ENCODE measurements at regions not wholly inside any gene's neighbourhood (a gene's known extent, or its start where the extent isn't known, plus 50 kb on each side); places are given as distances from the start of the nearest gene placed in this dataset.

DNA sequence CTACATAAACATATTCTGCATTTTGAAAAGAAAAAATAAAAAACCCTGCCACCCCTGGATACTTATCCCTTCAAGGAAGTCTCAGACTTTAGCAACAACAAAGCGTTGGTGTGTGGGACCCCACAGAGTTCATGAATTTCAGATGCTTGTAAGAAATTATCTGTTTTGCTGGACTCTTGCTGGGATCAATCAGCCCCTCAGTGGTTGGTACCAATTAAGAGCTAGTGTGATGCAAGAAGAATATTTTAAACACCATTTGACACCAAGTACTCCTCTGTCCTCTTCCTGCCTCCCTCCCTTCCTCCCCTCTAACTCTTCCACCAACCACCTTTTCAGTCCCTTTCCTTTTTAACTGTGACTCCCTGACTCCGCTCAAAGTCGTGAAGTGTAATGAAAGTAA lies 51.5 kb downstream of the SST start:
- DNase-seq: no peak
- intact Hi-C loops (cut with DNase I): no loop called here

DNA sequence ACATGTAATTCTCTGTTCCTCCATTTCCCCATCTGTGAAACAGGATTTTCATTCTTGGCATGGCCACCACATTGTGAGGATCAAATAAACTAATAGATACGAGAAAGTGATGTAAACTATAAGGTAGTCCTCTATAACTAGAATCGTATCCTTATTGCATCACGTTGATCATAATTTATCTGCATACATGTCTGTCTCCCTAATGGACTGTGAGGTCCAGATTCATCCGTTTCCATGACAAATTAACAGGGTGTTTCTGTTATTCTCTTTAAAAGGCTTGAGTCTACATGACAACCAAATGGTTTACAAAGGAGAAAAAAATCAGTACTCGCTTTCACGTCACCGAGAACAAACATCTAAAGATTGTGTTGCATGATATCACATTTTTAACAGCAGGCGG lies 53.0 kb downstream of the SST start:
- intact Hi-C loops (cut with DNase I): no loop called here
- DNase-seq: no peak

GRCh38 chr3:187616307-187616972 lies 53.8 kb downstream of the SST start:
- intact Hi-C loops (cut with DNase I): no loop called here
- DNase-seq: peak in 40 of 42 donors; percentile 12 to 83 (median 60)

DNA sequence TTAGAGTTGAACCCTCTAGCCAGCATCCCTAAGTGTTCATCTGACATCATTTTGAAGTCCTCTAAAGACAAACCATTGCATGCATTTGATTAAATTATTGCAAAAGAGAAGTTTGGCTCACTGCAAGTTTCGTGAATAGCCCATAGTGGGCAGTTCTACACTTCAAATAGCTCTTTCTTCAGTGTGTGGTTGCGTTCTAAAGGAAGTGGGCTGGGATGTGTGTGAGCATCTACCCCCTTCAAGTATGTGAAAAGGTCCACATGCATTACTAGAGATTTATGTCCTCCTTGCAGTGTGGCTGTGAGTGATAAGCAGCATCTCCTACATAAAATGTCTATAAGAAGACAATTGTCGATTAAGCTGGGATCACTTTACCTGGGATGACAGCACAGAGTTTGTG lies 54.6 kb downstream of the SST start:
- intact Hi-C loops (cut with DNase I): no loop called here
- DNase-seq: no peak

- no peak for DNase-seq
- intact Hi-C loops (cut with DNase I): no loop called here
Measured at GRCh38 chr3:187612656-187613055, 57.5 kb downstream of the SST start.

GRCh38 chr3:187610981-187611511 lies 59.1 kb downstream of the SST start:
- intact Hi-C loops (cut with DNase I): no loop called here
- DNase-seq: no peak

DNA sequence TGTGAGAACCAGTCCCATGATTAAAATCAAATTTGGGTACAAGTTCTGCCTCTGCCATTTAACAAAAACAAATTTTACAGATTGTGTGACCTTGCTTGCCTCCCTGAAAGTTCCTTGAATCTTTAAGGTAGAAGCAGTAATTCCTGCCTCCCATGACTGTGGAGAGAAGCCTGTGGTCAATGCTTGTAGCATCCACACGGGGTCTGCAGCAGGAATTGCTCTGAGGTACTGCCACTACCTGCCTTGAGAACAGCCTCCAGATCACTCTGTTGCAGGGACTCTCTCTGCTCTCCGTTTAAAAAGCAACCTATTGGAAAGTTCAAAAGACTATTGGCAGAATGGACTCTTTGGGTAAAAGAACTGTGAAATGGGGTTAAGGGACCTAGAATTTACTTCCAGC lies 75.9 kb downstream of the SST start:
- no peak for DNase-seq
- intact Hi-C loops (cut with DNase I): no loop called here

DNA sequence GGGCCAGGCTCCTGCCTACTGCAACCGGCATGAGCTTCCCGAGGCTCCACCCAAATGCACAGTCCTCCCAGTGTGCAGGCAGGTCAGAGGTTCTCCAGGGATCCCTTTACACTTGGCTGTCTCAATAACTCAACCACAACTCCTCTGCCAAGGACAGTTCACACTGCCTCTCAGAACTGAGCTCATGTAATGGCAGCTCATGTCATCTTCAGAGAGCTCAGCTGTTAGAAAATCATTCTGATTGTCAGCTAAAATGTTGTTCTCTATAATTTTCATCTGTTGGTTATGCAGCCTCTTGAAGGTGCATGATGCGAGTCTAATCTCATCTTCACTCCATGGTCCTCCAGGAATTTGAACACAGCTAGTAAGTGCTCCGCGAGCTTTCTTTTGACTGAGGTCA lies 76.7 kb downstream of the SST start:
- DNase-seq: no peak
- intact Hi-C loops (cut with DNase I): no loop called here

DNA sequence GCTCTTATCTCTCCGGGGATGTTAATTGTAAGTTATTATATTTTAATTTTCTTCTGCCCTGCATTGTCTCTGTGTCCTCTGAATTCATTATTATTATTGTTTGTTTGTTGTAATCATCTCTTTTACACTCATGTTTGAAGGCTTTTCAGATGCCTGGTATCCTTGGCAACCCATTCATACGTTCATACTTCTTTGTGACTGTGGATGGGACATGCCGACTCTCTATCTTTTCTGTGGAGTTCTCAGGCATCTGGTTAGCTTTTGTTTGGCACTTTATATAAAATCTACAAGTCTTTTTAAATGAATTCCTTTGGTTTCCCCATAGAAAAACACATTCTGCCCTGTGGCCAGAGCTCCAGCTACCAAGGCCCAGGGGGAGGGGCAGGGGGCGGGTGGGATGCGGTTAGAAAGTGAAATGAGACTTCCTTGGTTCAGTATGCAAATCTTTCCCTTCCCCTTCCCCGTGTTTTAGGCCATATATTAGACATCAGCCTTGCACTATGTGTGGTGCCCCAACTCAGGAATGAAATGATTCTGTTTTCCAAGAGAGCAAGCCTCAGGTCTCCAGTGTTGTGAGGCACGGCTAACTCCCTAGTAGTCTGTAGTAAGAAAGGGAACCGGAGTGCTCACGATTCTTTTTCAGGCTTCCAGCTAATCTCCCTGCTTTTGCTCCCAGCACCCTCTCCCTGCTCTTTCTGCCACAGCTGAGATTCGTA lies 79.2 kb downstream of the SST start:
- intact Hi-C loops (cut with DNase I): no loop called here
- no peak for DNase-seq

- intact Hi-C loops (cut with DNase I): no loop called here
Measured at GRCh38 chr3:187587076-187587475, 83.1 kb downstream of the SST start.

DNA sequence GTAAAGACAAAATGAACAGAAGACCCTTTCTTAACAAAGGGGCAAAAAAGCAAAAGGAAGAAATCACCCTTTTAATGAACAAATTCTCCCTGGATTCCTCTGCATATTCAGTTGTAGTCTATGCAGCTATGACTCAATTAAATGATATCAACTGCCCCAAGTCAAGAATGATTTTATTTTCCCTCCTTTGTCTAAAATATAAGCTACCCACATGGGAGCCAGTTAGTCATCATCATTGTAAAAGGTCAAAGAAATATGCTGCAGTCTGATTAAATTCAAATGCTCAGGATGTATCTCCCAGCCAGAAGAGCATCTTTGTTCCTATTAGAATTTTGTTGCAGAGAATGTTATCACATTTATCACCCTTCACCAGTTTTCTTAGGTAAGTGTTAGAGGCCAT lies 84.0 kb downstream of the SST start:
- intact Hi-C loops (cut with DNase I): no loop called here
- DNase-seq: no peak

More at GRCh38 chr3:187587076-187587475, 83.1 kb downstream of the SST start:
- DNase-seq: no peak

DNA sequence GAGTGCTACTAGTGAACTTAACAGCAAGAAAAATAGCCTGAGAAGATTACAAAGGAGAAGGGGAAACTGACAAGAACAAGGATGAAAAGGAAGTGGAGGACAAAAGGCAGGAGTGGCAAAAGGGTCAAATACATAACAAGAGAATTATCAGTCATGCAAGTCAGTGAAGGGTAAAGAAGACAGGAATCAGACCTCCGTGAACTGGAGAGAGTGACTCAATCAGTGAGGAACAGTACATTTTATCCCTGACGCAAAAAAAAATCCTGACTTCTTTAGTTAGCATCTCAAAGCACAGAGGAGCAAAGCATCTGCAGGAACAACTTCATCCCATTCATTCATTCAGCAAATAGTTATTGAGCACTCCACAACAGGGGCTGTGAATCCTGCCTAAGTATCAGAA lies 97.8 kb downstream of the SST start:
- DNase-seq: no peak
- intact Hi-C loops (cut with DNase I): no loop called here

DNA sequence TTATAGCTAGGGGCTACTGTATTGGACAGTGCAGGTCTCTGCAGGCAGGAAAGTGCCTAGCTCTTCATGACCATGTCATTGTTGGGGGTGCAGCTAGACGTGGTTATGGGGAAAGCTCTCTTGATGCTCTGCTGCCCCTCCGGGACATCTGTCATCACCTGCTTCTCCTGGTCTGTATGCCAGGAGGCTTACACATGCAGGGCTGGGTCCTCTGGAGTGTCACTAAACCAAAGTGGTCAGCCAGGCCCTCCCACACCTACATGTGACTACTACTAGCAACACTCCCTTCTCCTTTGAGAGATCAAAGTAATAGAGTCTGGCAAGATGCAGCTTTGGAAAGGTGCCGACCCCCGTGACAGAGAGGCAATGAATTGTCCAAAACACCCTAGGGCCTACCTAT lies 98.5 kb downstream of the SST start:
- DNase-seq: no peak
- intact Hi-C loops (cut with DNase I): no loop called here

GRCh38 chr3:187570776-187571175 lies 99.4 kb downstream of the SST start:
- intact Hi-C loops (cut with DNase I): no loop called here
- no peak for DNase-seq

DNA sequence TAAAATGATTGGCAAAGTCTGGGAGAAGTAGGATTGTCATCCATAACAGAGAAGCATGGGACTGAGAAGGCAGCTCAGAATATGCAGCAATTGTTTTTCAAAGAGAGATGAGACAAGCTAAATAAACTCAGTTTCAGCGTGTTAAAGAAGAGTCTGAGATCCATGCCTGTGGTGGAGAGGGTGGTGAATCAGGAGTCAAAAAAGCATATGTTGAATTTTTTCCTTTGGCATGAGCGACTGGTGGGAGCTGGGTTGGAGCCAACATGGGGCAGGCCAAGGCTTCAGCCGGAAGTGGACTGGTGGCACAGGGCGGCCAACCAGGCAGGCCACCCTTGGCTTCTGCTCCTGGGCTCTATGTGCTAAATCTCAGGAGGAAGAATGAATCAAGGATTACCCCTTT lies 102.0 kb downstream of the SST start:
- no peak for DNase-seq
- intact Hi-C loops (cut with DNase I): no loop called here

DNA sequence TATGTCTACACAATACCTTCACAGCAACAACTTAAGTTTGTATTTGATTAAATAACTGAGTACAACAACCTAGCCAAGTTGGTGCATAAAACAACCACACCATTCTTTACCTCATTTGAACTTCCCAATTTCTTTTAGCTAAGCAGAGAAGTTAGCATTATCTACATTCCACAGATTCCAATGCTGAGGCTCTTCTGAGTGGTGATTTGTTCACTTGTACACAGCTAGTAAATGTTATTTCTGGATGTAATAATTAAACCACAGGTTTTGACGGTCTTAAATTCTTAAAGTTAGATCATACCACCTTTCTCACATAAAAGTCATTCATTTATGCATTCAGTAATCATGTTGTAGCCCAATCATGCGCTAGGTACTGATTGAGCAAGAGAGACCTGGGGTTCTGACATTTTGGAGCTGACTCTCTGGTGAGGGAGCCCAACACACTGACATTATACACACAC lies 102.5 kb downstream of the SST start:
- DNase-seq: no peak
- intact Hi-C loops (cut with DNase I): no loop called here

GRCh38 chr3:187567021-187567420 lies 103.2 kb downstream of the SST start:
- intact Hi-C loops (cut with DNase I): no loop called here
- no peak for DNase-seq

DNA sequence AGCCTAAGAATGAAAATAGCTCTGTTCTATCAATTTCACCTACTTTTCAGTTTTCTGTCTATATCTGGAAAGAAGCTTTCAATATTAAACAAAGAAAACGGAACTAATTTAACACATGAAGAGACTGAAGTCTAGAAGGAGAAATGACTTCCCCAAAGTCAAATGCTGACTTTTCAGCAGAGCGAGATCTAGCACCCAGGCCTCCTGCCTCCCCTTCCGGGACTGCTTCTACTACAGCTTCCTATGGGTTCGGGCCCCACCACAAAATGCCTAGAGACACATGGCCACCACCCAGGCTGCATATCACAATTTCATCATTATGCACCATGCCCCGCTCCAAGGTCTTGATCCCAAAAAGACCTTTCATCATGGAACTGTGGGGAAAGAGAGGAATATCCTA lies 104.5 kb downstream of the SST start:
- no peak for DNase-seq
- intact Hi-C loops (cut with DNase I): no loop called here

DNA sequence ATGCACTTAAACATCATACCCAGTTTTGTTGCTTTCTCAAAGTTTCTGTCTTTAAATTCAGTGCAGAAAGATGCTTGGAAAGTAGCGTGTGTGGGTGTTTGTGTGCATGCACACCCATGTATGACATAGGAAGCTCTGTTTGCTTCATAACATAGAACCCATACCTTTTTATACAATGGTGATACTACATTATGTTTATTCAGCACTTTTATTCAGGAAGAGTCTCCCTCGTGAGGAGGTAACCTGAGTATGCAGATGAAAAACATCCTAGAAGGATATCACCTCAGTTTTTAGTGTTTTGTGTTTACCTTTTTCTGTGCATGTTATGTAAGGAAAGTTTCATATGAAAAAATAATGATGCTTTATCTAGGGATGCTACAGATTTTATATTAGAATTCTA lies 111.2 kb downstream of the SST start:
- intact Hi-C loops (cut with DNase I): no loop called here
- no peak for DNase-seq

DNA sequence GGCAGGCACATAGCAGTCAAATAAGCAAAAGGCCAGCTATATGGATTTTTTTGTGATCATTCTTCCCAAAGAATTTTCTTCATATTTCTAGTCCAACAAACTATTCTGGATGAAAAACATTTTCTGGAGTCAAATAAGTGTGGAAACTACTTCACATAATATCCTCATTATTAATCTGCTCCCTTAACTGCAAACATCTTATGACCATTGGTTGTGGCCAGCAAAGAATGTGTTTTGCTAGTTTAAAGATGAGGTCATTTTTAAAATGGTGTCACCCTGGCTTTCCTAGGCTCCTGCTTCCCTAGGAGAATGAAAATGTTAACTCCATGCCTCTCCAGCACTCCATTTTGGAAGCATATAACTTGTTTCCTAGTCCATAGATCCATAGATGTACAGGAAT lies 118.8 kb downstream of the SST start:
- intact Hi-C loops (cut with DNase I): no loop called here
- DNase-seq: no peak

DNA sequence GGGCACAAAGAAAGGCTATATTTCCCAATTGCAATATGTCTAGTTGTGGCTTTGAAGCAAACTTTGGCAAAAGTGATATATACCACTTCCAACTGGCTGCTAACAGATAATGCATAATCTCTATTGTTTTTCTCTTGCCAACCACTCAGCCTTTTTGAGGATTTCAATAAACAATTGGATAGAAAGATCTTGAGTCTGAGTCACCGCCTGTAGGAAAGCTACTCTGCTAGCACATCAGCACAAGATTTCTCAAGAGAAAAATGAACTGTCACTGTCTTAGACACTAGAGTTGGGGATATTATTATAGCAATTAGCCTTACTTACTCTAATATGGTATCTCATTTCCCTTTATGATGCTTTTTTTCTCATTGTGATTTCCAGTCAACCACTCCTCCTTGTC lies 119.7 kb downstream of the SST start:
- intact Hi-C loops (cut with DNase I): no loop called here

More for the DNA sequence above, 119.7 kb downstream of the SST start:
- DNase-seq: no peak
